Pancreas (tissue), 10 donors: ENCODE measurements at regions not wholly inside any gene's neighbourhood (a gene's known extent, or its start where the extent isn't known, plus 50 kb on each side); places are given as distances from the start of the nearest gene placed in this dataset.

Experiments used
- ATAC-seq, 4 donors: fragments of 200-7000 bp; cut with Tn5 transposase; one replicate each; pipeline versions ENCODE4 v1.8.0 to v1.9.1; 2020; ENCODE audit warnings: mild to moderate bottlenecking in 4 of 4, moderate library complexity in 4 of 4
- DNase-seq, 6 donors: peaks; one replicate each; pipeline ENCODE4 v3.0.0-alpha.2; 2020
- FAIRE-seq: peaks from 2 replicates; lab custom pipeline; 2012; peaks lifted over from hg19 to GRCh38; lab: Jason Lieb, UNC
- H3K27ac ChIP-seq, 4 donors: fragments of 200-600 bp; sonication (generic); 1 replicate in 3 of 4; 2 replicates in 1 of 4; pipeline versions ENCODE4 v1.5.0 to v1.8.0; 2020
- H3K27me3 ChIP-seq, 4 donors: fragments of 200-600 bp; one replicate each; pipeline ENCODE4 v1.8.0; 2021
- H3K36me3 ChIP-seq, 3 donors: fragments of 200-600 bp; sonication (generic) in 1 of 3; one replicate each; pipeline versions ENCODE4 v1.5.0 to v1.8.0; 2020 to 2021
- H3K4me1 ChIP-seq, 3 donors: fragments of 200-600 bp; one replicate each; pipeline ENCODE4 v1.8.0; 2021
- H3K4me3 ChIP-seq, 4 donors: fragments of 200-600 bp; sonication (generic) in 2 of 4; one replicate each; pipeline versions ENCODE4 v1.5.0 to v1.8.0; 2020 to 2021
- H3K9me3 ChIP-seq, 4 donors: fragments of 200-600 bp; one replicate each; pipeline ENCODE4 v1.8.0; 2021
- CTCF ChIP-seq, 4 donors: fragments of 200-600 bp; sonication (generic) in 3 of 4; IDR thresholded peaks; one replicate each; pipeline versions ENCODE4 v1.5.0 to v1.8.0; 2021; ENCODE audit warnings: antibody characterized with exemption in 4 of 4
- whole genome bisulfite sequencing, 2 donors: extraction: QIAGEN DNeasy Blood & Tissue Kit; methylation state at CpG; one replicate each; pipeline ENCODE4 v1.1.7; 2013; 5-methylcytosine and 5-hydroxymethylcytosine counted together
- intact Hi-C, 3 donors: fragments of 100-400 bp; cut with DNase I; formaldehyde crosslinking; loops; one replicate each; pipeline versions ENCODE4 v1.11.1 to v1.14.2; 2022
- donor health status: healthy with polysubstance abuse.
- donor health status: DM: no; HTN: no; CAD: no; lungs with moderate emphysema.
- donor health status: DM: no; HTN: no; CAD: no.
- donor health status: control.
- donor health status: control.
- donor health status: Bipolar disorder and iron deficiency.
- donor health status: DM: yes; HTN: yes; CAD: no.
- donor health status: DM: no; HTN: no; CAD: no.
- donor health status: DM: no; HTN: no; CAD: no.
- donor health status: DM: yes; HTN: yes; CAD: no.

- H3K4me3 ChIP-seq, result no peak overlapping the region
- 68 to 75% methylated on average over 20 of the region's 20 CpGs for WGBS, 2 donors
- H3K9me3 ChIP-seq, result no peaks in the 10 kb centered on the region
- DNase-seq, result no peak
- no peaks in the 10 kb centered on the region for H3K36me3 ChIP-seq
- no peak for FAIRE-seq
- intact Hi-C loops, result no loop called here
- no peaks in the 10 kb centered on the region for H3K4me1 ChIP-seq
- peaks cover 0 to 8% (median 4%) of the 10 kb centered on the region in 4 donors for H3K27me3 ChIP-seq
- no peak for TF ChIP-seq CTCF (IDR thresholded peaks at IDR 0.05)
- no peak overlapping the region for H3K27ac ChIP-seq
- no peak for ATAC-seq
Measured at GRCh38 chr11:134654161-134654915, 242.3 kb upstream of the B3GAT1 start.

GRCh38 chr11:134652586-134653255 is 240.7 kb upstream of the B3GAT1 start:
- H3K27me3 ChIP-seq, result peaks cover 0 to 8% (median 4%) of the 10 kb centered on the region in 4 donors
- intact Hi-C loops, result no loop called here
- no peak overlapping the region for H3K4me3 ChIP-seq
- FAIRE-seq, result no peak
- no peak for TF ChIP-seq CTCF (IDR thresholded peaks at IDR 0.05)
- no peak overlapping the region for H3K27ac ChIP-seq
- WGBS, 2 donors, result 50 to 72% methylated on average over 8 of the region's 8 CpGs
- no peak for DNase-seq
- ATAC-seq, result no peak
- no peaks in the 10 kb centered on the region for H3K9me3 ChIP-seq
- no peaks in the 10 kb centered on the region for H3K4me1 ChIP-seq
- H3K36me3 ChIP-seq, result no peaks in the 10 kb centered on the region

- intact Hi-C loops, result no loop called here
- no peak for DNase-seq
- FAIRE-seq, result no peak
- Histone ChIP-seq H3K27me3 (peaks cover 0 to 8% (median 4%) of the 10 kb centered on the region in 4 donors), H3K4me3 (no peak overlapping the region), H3K36me3 (no peaks in the 10 kb centered on the region), H3K27ac (no peak overlapping the region), H3K9me3 (no peaks in the 10 kb centered on the region), H3K4me1 (no peaks in the 10 kb centered on the region)
- WGBS, 2 donors, result 47 to 50% methylated on average over 5 of the region's 5 CpGs
- no peak for ATAC-seq
- no peak for TF ChIP-seq CTCF (IDR thresholded peaks at IDR 0.05)
Measured at GRCh38 chr11:134647066-134647743, 235.2 kb upstream of the B3GAT1 start.

GRCh38 chr11:134646561-134646960 is 234.5 kb upstream of the B3GAT1 start:
- Histone ChIP-seq H3K27me3 (peaks cover 0 to 4% (median 4%) of the 10 kb centered on the region in 4 donors), H3K4me1 (no peaks in the 10 kb centered on the region), H3K36me3 (no peaks in the 10 kb centered on the region), H3K9me3 (no peaks in the 10 kb centered on the region), H3K4me3 (no peak overlapping the region), H3K27ac (no peak overlapping the region)
- TF ChIP-seq CTCF (IDR thresholded peaks at IDR 0.05), result no peak
- intact Hi-C loops, result no loop called here
- no peak for ATAC-seq
- no peak for FAIRE-seq
- DNase-seq, result no peak
